ENCODE measurements at regions not wholly inside any gene's neighbourhood (a gene's known extent, or its start where the extent isn't known, plus 50 kb on each side); places are given as distances from the start of the nearest gene placed in this dataset.

GRCh38 chr2:136448986-136449780 lies 316.2 kb upstream of the THSD7B start:
- no peak for FAIRE-seq

- no peak for FAIRE-seq
Observed at GRCh38 chr2:136448432-136448831, 316.9 kb upstream of the THSD7B start.

- FAIRE-seq = no peak
Observed at GRCh38 chr2:136444323-136444722, 321.0 kb upstream of the THSD7B start.

GRCh38 chr2:136443661-136444060 lies 321.7 kb upstream of the THSD7B start:
- FAIRE-seq = no peak

GRCh38 chr2:136441979-136442714 lies 323.2 kb upstream of the THSD7B start:
- FAIRE-seq = no peak

GRCh38 chr2:136439064-136439676 lies 321.2 kb upstream of the CXCR4 start:
- FAIRE-seq = no peak

GRCh38 chr2:136437461-136437860 lies 319.5 kb upstream of the CXCR4 start:
- no peak for FAIRE-seq

- FAIRE-seq = no peak
Observed at GRCh38 chr2:136436936-136437335, 319.0 kb upstream of the CXCR4 start.

GRCh38 chr2:136434251-136434715 lies 316.3 kb upstream of the CXCR4 start:
- no peak for FAIRE-seq

- FAIRE-seq = no peak
Observed at GRCh38 chr2:136433261-136433660, 315.3 kb upstream of the CXCR4 start.

GRCh38 chr2:136424112-136424511 lies 306.2 kb upstream of the CXCR4 start:
- FAIRE-seq = no peak

GRCh38 chr2:136423516-136423996 lies 305.6 kb upstream of the CXCR4 start:
- no peak for FAIRE-seq

- FAIRE-seq = no peak
Observed at GRCh38 chr2:136422512-136422911, 304.6 kb upstream of the CXCR4 start.

GRCh38 chr2:136420346-136420745 lies 302.4 kb upstream of the CXCR4 start:
- no peak for FAIRE-seq

GRCh38 chr2:136411946-136412345 lies 294.0 kb upstream of the CXCR4 start:
- FAIRE-seq = no peak

GRCh38 chr2:136410673-136411072 lies 292.7 kb upstream of the CXCR4 start:
- FAIRE-seq = no peak

GRCh38 chr2:136408795-136409194 lies 290.8 kb upstream of the CXCR4 start:
- FAIRE-seq = no peak

GRCh38 chr2:136407952-136408318 lies 290.0 kb upstream of the CXCR4 start:
- FAIRE-seq = no peak

GRCh38 chr2:136407117-136407951 lies 289.4 kb upstream of the CXCR4 start:
- no peak for FAIRE-seq

GRCh38 chr2:136404925-136405324 lies 287.0 kb upstream of the CXCR4 start:
- FAIRE-seq = no peak

GRCh38 chr2:136404176-136404575 lies 286.2 kb upstream of the CXCR4 start:
- FAIRE-seq = no peak

GRCh38 chr2:136402281-136402680 lies 284.3 kb upstream of the CXCR4 start:
- FAIRE-seq = no peak

All from endometrium (tissue), 2 donors.